ENCODE measurements at regions not wholly inside any gene's neighbourhood (a gene's known extent, or its start where the extent isn't known, plus 50 kb on each side); places are given as distances from the start of the nearest gene placed in this dataset.
"Not testable (repeated sequence)": the region's sequence is repeated elsewhere in the genome, so short reads cannot be mapped to it uniquely, and the experiment has no call there.

- H3K9me3 Mint-ChIP-seq (ENCODE audit: low read depth) = peaks cover 4% of the 10 kb centered on the region
- intact Hi-C loops (cut with DNase I, micrococcal nuclease) = no loop called here
- H3K27ac Mint-ChIP-seq = no peak overlapping the region
- no peak for DNase-seq
- POLR2A ChIA-PET = no interaction called here
- no peaks in the 10 kb centered on the region for H3K36me3 Mint-ChIP-seq (ENCODE audit: low read depth)
- H3K27me3 Mint-ChIP-seq = no peaks in the 10 kb centered on the region
- ATAC-seq = no peak
- H3K4me1 Mint-ChIP-seq = no peaks in the 10 kb centered on the region
- no peak overlapping the region for H3K4me3 Mint-ChIP-seq
- CTCF ChIA-PET = no interaction called here
Measured at GRCh38 chr3:1456781-1457311, 364.0 kb downstream of the CNTN6 start.

GRCh38 chr3:1462371-1462770 is 369.5 kb downstream of the CNTN6 start:
- Mint-ChIP-seq H3K27me3 (no peaks in the 10 kb centered on the region), H3K9me3 (ENCODE audit: low read depth) (peaks cover 11% of the 10 kb centered on the region), H3K4me1 (no peaks in the 10 kb centered on the region), H3K36me3 (ENCODE audit: low read depth) (no peaks in the 10 kb centered on the region), H3K27ac (no peak overlapping the region), H3K4me3 (no peak overlapping the region)
- ATAC-seq (no peak), DNase-seq (no peak)
- POLR2A ChIA-PET = no interaction called here
- intact Hi-C loops (cut with DNase I, micrococcal nuclease) = no loop called here
- CTCF ChIA-PET = no interaction called here

GRCh38 chr3:1462856-1463450 is 370.1 kb downstream of the CNTN6 start:
- Mint-ChIP-seq H3K27me3 (no peaks in the 10 kb centered on the region), H3K9me3 (ENCODE audit: low read depth) (peaks cover 11% of the 10 kb centered on the region), H3K36me3 (ENCODE audit: low read depth) (no peaks in the 10 kb centered on the region), H3K4me1 (no peaks in the 10 kb centered on the region), H3K27ac (no peak overlapping the region), H3K4me3 (no peak overlapping the region)
- ATAC-seq (no peak), DNase-seq (no peak)
- CTCF ChIA-PET = no interaction called here
- POLR2A ChIA-PET = no interaction called here
- intact Hi-C loops (cut with DNase I, micrococcal nuclease) = no loop called here

- H3K4me3 Mint-ChIP-seq; H3K36me3 Mint-ChIP-seq (ENCODE audit: low read depth); H3K27ac Mint-ChIP-seq; intact Hi-C loops (cut with DNase I, micrococcal nuclease); CTCF ChIA-PET; H3K9me3 Mint-ChIP-seq (ENCODE audit: low read depth); POLR2A ChIA-PET; H3K4me1 Mint-ChIP-seq; H3K27me3 Mint-ChIP-seq; DNase-seq; ATAC-seq: not testable (repeated sequence)
Measured at GRCh38 chr3:1465091-1465490, 372.3 kb downstream of the CNTN6 start.

- ATAC-seq (no peak), DNase-seq (no peak)
- Mint-ChIP-seq H3K9me3 (ENCODE audit: low read depth) (peaks cover 6% of the 10 kb centered on the region), H3K36me3 (ENCODE audit: low read depth) (no peaks in the 10 kb centered on the region), H3K27me3 (no peaks in the 10 kb centered on the region), H3K4me3 (no peak overlapping the region), H3K4me1 (no peaks in the 10 kb centered on the region), H3K27ac (no peak overlapping the region)
- ChIA-PET CTCF (no interaction called here), POLR2A (no interaction called here)
- intact Hi-C loops (cut with DNase I, micrococcal nuclease) = no loop called here
Measured at GRCh38 chr3:1468145-1468544, 375.3 kb downstream of the CNTN6 start.

- ChIA-PET CTCF (no interaction called here), POLR2A (no interaction called here)
- intact Hi-C loops (cut with DNase I, micrococcal nuclease) = no loop called here
- ATAC-seq (no peak), DNase-seq (no peak)
- H3K9me3 Mint-ChIP-seq (ENCODE audit: low read depth) = peaks cover 6% of the 10 kb centered on the region
- H3K4me1 Mint-ChIP-seq = no peaks in the 10 kb centered on the region
- no peak overlapping the region for H3K27ac Mint-ChIP-seq
- no peaks in the 10 kb centered on the region for H3K27me3 Mint-ChIP-seq
- no peaks in the 10 kb centered on the region for H3K36me3 Mint-ChIP-seq (ENCODE audit: low read depth)
- H3K4me3 Mint-ChIP-seq = no peak overlapping the region
Measured at GRCh38 chr3:1469248-1469647, 376.4 kb downstream of the CNTN6 start.

- Mint-ChIP-seq H3K4me3 (no peak overlapping the region), H3K9me3 (ENCODE audit: low read depth) (peaks cover 1% of the 10 kb centered on the region), H3K36me3 (ENCODE audit: low read depth) (no peaks in the 10 kb centered on the region), H3K4me1 (no peaks in the 10 kb centered on the region), H3K27me3 (no peaks in the 10 kb centered on the region), H3K27ac (no peak overlapping the region)
- no peak for ATAC-seq
- POLR2A ChIA-PET = no interaction called here
- CTCF ChIA-PET = no interaction called here
- no peak for DNase-seq
- intact Hi-C loops (cut with DNase I, micrococcal nuclease) = no loop called here
Measured at GRCh38 chr3:1469687-1470086, 376.9 kb downstream of the CNTN6 start.

- no peak overlapping the region for H3K4me3 Mint-ChIP-seq
- ATAC-seq = no peak
- no peaks in the 10 kb centered on the region for H3K27me3 Mint-ChIP-seq
- H3K36me3 Mint-ChIP-seq (ENCODE audit: low read depth) = no peaks in the 10 kb centered on the region
- peaks cover 12% of the 10 kb centered on the region for H3K9me3 Mint-ChIP-seq (ENCODE audit: low read depth)
- DNase-seq = no peak
- no peaks in the 10 kb centered on the region for H3K4me1 Mint-ChIP-seq
- intact Hi-C loops (cut with DNase I, micrococcal nuclease) = no loop called here
- ChIA-PET CTCF (no interaction called here), POLR2A (no interaction called here)
- H3K27ac Mint-ChIP-seq = no peak overlapping the region
Measured at GRCh38 chr3:1477669-1478068, 384.8 kb downstream of the CNTN6 start.

GRCh38 chr3:1495466-1495865 is 402.6 kb downstream of the CNTN6 start:
- H3K36me3 Mint-ChIP-seq (ENCODE audit: low read depth) = no peaks in the 10 kb centered on the region
- ChIA-PET POLR2A (no interaction called here), CTCF (no interaction called here)
- no peak overlapping the region for H3K27ac Mint-ChIP-seq
- DNase-seq (no peak), ATAC-seq (no peak)
- H3K4me1 Mint-ChIP-seq = no peaks in the 10 kb centered on the region
- peaks cover 3% of the 10 kb centered on the region for H3K9me3 Mint-ChIP-seq (ENCODE audit: low read depth)
- intact Hi-C loops (cut with DNase I, micrococcal nuclease) = no loop called here
- no peak overlapping the region for H3K4me3 Mint-ChIP-seq
- H3K27me3 Mint-ChIP-seq = no peaks in the 10 kb centered on the region

- Mint-ChIP-seq H3K9me3 (ENCODE audit: low read depth) (peaks cover 4% of the 10 kb centered on the region), H3K4me3 (no peak overlapping the region), H3K4me1 (no peaks in the 10 kb centered on the region), H3K27me3 (no peaks in the 10 kb centered on the region), H3K27ac (no peak overlapping the region), H3K36me3 (ENCODE audit: low read depth) (no peaks in the 10 kb centered on the region)
- ChIA-PET CTCF (no interaction called here), POLR2A (no interaction called here)
- intact Hi-C loops (cut with DNase I, micrococcal nuclease) = no loop called here
- DNase-seq (no peak), ATAC-seq (no peak)
Measured at GRCh38 chr3:1499694-1500093, 406.9 kb downstream of the CNTN6 start.

- POLR2A ChIA-PET = no interaction called here
- ATAC-seq = no peak
- H3K27ac Mint-ChIP-seq = no peak overlapping the region
- intact Hi-C loops (cut with DNase I, micrococcal nuclease) = no loop called here
- no peak for DNase-seq
- H3K4me3 Mint-ChIP-seq = no peak overlapping the region
- H3K36me3 Mint-ChIP-seq (ENCODE audit: low read depth) = no peaks in the 10 kb centered on the region
- H3K4me1 Mint-ChIP-seq = no peaks in the 10 kb centered on the region
- peaks cover 4% of the 10 kb centered on the region for H3K9me3 Mint-ChIP-seq (ENCODE audit: low read depth)
- no peaks in the 10 kb centered on the region for H3K27me3 Mint-ChIP-seq
- CTCF ChIA-PET = no interaction called here
Measured at GRCh38 chr3:1501406-1502115, 408.7 kb downstream of the CNTN6 start.

GRCh38 chr3:1506090-1506489 is 413.3 kb downstream of the CNTN6 start:
- Mint-ChIP-seq H3K4me1 (no peaks in the 10 kb centered on the region), H3K36me3 (ENCODE audit: low read depth) (no peaks in the 10 kb centered on the region), H3K27ac (no peak overlapping the region), H3K4me3 (no peak overlapping the region), H3K9me3 (ENCODE audit: low read depth) (peaks cover 10% of the 10 kb centered on the region), H3K27me3 (no peaks in the 10 kb centered on the region)
- no peak for DNase-seq
- intact Hi-C loops (cut with DNase I, micrococcal nuclease) = no loop called here
- ChIA-PET CTCF (interaction anchor here (0.6 kb wide), 1 partner anchor 17 kb away, joined by 3 read pairs; no protein-coding TSS in a partner anchor), POLR2A (no interaction called here)
- no peak for ATAC-seq

Data from activated CD4-positive, alpha-beta T cell treated with anti-CD3 and anti-CD28 coated beads for 36 hours (primary cell).